ENCODE measurements at regions not wholly inside any gene's neighbourhood (a gene's known extent, or its start where the extent isn't known, plus 50 kb on each side); places are given as distances from the start of the nearest gene placed in this dataset.

DNA sequence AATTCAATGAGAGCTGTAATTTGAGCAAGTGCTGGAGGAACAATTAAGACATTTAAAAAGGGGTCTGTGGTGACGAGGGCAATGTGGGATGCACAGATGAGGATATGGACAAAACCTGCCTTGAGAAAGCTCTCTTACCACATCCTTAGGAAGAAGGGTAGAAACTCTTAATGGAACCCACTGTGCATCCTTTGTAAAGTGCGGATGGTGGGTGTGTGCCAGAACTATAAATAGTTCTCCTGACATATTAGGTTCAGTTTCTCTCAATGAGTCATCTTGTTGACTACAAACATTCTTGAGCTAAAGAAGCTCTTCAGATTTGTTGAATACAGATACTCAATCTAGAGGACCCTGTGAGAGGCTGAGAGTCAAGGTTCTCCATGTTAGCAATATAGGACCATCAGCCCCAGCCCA lies 106.1 kb upstream of the ANO4 start:
- TF ChIP-seq, protein P1, sequence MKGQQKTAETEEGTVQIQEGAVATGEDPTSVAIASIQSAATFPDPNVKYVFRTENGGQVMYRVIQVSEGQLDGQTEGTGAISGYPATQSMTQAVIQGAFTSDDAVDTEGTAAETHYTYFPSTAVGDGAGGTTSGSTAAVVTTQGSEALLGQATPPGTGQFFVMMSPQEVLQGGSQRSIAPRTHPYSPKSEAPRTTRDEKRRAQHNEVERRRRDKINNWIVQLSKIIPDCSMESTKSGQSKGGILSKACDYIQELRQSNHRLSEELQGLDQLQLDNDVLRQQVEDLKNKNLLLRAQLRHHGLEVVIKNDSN (IDR thresholded peaks at IDR 0.05) = no peak

GRCh38 chr12:100692502-100692901 lies 102.1 kb upstream of the ANO4 start:
- TF ChIP-seq NFIC (IDR thresholded peaks at IDR 0.05) = no peak
- TF ChIP-seq, protein P1 (IDR thresholded peaks at IDR 0.05) = no peak
- TF ChIP-seq, protein P2, sequence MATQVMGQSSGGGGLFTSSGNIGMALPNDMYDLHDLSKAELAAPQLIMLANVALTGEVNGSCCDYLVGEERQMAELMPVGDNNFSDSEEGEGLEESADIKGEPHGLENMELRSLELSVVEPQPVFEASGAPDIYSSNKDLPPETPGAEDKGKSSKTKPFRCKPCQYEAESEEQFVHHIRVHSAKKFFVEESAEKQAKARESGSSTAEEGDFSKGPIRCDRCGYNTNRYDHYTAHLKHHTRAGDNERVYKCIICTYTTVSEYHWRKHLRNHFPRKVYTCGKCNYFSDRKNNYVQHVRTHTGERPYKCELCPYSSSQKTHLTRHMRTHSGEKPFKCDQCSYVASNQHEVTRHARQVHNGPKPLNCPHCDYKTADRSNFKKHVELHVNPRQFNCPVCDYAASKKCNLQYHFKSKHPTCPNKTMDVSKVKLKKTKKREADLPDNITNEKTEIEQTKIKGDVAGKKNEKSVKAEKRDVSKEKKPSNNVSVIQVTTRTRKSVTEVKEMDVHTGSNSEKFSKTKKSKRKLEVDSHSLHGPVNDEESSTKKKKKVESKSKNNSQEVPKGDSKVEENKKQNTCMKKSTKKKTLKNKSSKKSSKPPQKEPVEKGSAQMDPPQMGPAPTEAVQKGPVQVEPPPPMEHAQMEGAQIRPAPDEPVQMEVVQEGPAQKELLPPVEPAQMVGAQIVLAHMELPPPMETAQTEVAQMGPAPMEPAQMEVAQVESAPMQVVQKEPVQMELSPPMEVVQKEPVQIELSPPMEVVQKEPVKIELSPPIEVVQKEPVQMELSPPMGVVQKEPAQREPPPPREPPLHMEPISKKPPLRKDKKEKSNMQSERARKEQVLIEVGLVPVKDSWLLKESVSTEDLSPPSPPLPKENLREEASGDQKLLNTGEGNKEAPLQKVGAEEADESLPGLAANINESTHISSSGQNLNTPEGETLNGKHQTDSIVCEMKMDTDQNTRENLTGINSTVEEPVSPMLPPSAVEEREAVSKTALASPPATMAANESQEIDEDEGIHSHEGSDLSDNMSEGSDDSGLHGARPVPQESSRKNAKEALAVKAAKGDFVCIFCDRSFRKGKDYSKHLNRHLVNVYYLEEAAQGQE (IDR thresholded peaks at IDR 0.05; ENCODE audit: low read depth) = 0 out of 2 replicates have a peak, but pooled peaks have one; percentile 30
- TF ChIP-seq TEAD4 (IDR thresholded peaks at IDR 0.05) = no peak

DNA sequence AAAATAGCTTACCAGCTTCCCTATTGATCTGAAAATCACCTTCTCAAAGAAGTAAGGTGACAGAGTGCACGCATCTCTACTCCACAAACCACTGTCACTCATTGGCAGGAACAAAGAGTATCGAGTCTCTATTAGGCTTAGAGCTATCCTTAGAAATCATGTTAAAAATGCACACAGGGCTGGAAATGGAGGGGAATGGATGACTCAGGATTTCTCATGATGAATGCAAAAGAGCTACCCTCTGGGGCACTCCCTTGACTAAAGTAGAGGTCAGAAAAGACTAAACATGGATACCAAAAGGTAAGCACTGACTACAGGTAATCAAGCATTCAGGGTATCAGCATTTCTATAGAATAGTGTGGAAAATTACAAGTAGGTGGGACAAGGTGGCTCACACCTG lies 96.1 kb upstream of the ANO4 start:
- TF ChIP-seq RAD21 (IDR thresholded peaks at IDR 0.05; ENCODE audit: low read depth) = no peak
- TF ChIP-seq, protein P3, sequence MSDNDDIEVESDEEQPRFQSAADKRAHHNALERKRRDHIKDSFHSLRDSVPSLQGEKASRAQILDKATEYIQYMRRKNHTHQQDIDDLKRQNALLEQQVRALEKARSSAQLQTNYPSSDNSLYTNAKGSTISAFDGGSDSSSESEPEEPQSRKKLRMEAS (IDR thresholded peaks at IDR 0.05) = no peak
- TF ChIP-seq, protein P2 (IDR thresholded peaks at IDR 0.05; ENCODE audit: low read depth) = no peak
- TF ChIP-seq TCF12 (IDR thresholded peaks at IDR 0.05; ENCODE audit: low read depth) = no peak
- TF ChIP-seq, protein P1 (IDR thresholded peaks at IDR 0.05) = no peak
- TF ChIP-seq EGR1 (IDR thresholded peaks at IDR 0.05) = no peak

- no peak for TF ChIP-seq TAF1 (IDR thresholded peaks at IDR 0.05; ENCODE audit: low read depth)
These were observed 95.4 kb upstream of the ANO4 start for GRCh38 chr12:100699209-100699608.

GRCh38 chr12:100703337-100703736 lies 91.2 kb upstream of the ANO4 start:
- TF ChIP-seq RAD21 (IDR thresholded peaks at IDR 0.05; ENCODE audit: low read depth) (no peak), TAF1 (IDR thresholded peaks at IDR 0.05; ENCODE audit: low read depth) (no peak), YY1 (IDR thresholded peaks at IDR 0.05; ENCODE audit: low read depth) (no peak)
- TF ChIP-seq, protein P2 (IDR thresholded peaks at IDR 0.05; ENCODE audit: low read depth) = no peak

GRCh38 chr12:100703868-100704267 lies 90.7 kb upstream of the ANO4 start:
- TF ChIP-seq TCF12 (IDR thresholded peaks at IDR 0.05; ENCODE audit: low read depth) = no peak

DNA sequence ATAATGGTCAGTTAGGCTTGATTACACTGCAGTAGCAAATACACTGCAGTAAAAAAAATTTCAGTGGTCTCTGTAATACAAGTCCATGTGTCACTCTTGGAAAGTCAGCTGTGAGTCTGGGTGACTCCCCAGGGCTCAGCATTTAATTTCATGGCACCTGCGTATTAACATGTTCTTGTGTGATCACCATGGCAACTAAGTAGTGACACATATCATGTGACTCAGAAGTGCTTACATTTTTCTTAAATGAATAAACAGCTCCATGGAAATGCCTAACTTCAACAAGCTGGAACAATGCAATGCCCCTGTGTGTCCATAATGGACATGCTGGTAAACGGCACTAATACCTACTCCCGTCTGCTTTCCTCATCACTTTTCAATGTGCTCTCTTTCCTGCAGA lies 88.5 kb upstream of the ANO4 start:
- no peak for TF ChIP-seq ZBTB7A (IDR thresholded peaks at IDR 0.05; ENCODE audit: low read depth)
- no peak for TF ChIP-seq CREB1 (IDR thresholded peaks at IDR 0.05; ENCODE audit: low read depth)
- no peak for TF ChIP-seq TAF1 (IDR thresholded peaks at IDR 0.05; ENCODE audit: low read depth)
- TF ChIP-seq FOXM1 (IDR thresholded peaks at IDR 0.05; ENCODE audit: borderline replicate concordance, low read depth) = no peak
- no peak for TF ChIP-seq EP300 (IDR thresholded peaks at IDR 0.05; ENCODE audit: borderline replicate concordance)
- TF ChIP-seq, protein P3 (IDR thresholded peaks at IDR 0.05) = no peak
- TF ChIP-seq CEBPB (IDR thresholded peaks at IDR 0.05) = no peak
- TF ChIP-seq TEAD4 (IDR thresholded peaks at IDR 0.05) = no peak
- TF ChIP-seq EGR1 (IDR thresholded peaks at IDR 0.05) = no peak
- TF ChIP-seq, protein P1 (IDR thresholded peaks at IDR 0.05) = no peak
- TF ChIP-seq NFIC (IDR thresholded peaks at IDR 0.05) = no peak
- TF ChIP-seq RAD21 (IDR thresholded peaks at IDR 0.05; ENCODE audit: low read depth) = no peak
- no peak for TF ChIP-seq TCF12 (IDR thresholded peaks at IDR 0.05; ENCODE audit: low read depth)
- TF ChIP-seq, protein P2 (IDR thresholded peaks at IDR 0.05; ENCODE audit: low read depth) = no peak
- TF ChIP-seq YY1 (IDR thresholded peaks at IDR 0.05; ENCODE audit: low read depth) = no peak
